OCI-LY7 (cell line): ENCODE measurements at regions not wholly inside any gene's neighbourhood (a gene's known extent, or its start where the extent isn't known, plus 50 kb on each side); places are given as distances from the start of the nearest gene placed in this dataset.

Source experiments
- EZH2phosphoT487 ChIP-seq: fragments of 200-600 bp; sonication (generic); IDR thresholded peaks from 2 replicates; pipeline ENCODE4 v1.6.1; 2018; ENCODE audit warnings: low read depth, borderline replicate concordance, mild to moderate bottlenecking, mixed run types, antibody characterized with exemption, low read length, moderate library complexity, mixed read lengths
- TF ChIP-seq, protein P1 (sequence below): fragments of 200-600 bp; sonication (generic); conservative IDR thresholded peaks from 2 replicates; pipeline ENCODE4 v1.5.1; 2014; ENCODE audit warnings: mild to moderate bottlenecking, antibody characterized with exemption, low read length, moderate library complexity, mixed read lengths

GRCh38 chr9:18002718-18003438 lies 424.0 kb downstream of the SH3GL2 start:
- TF ChIP-seq, protein P1, sequence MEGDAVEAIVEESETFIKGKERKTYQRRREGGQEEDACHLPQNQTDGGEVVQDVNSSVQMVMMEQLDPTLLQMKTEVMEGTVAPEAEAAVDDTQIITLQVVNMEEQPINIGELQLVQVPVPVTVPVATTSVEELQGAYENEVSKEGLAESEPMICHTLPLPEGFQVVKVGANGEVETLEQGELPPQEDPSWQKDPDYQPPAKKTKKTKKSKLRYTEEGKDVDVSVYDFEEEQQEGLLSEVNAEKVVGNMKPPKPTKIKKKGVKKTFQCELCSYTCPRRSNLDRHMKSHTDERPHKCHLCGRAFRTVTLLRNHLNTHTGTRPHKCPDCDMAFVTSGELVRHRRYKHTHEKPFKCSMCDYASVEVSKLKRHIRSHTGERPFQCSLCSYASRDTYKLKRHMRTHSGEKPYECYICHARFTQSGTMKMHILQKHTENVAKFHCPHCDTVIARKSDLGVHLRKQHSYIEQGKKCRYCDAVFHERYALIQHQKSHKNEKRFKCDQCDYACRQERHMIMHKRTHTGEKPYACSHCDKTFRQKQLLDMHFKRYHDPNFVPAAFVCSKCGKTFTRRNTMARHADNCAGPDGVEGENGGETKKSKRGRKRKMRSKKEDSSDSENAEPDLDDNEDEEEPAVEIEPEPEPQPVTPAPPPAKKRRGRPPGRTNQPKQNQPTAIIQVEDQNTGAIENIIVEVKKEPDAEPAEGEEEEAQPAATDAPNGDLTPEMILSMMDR = no peak
- TF ChIP-seq EZH2phosphoT487 = no peak
